Sciatic nerve (tissue), 2 donors: ENCODE measurements at regions not wholly inside any gene's neighbourhood (a gene's known extent, or its start where the extent isn't known, plus 50 kb on each side); places are given as distances from the start of the nearest gene placed in this dataset.
"Not testable (repeated sequence)": the region's sequence is repeated elsewhere in the genome, so short reads cannot be mapped to it uniquely, and the experiment has no call there.

Experiments used
- ATAC-seq: fragments of 200-7000 bp; cut with Tn5 transposase; one replicate; pipeline ENCODE4 v1.9.1; 2020; ENCODE audit warnings: mild to moderate bottlenecking, moderate library complexity
- DNase-seq: peaks from one replicate; pipeline ENCODE4 v3.0.0-alpha.2; 2020; ENCODE audit warnings: low spot score
- intact Hi-C: fragments of 100-400 bp; cut with DNase I; formaldehyde crosslinking; loops from one replicate; pipeline ENCODE4 v1.14.2; 2022
- donor health status: DM: no; HTN: no; CAD: no.
- donor health status: DM: no; HTN: no; CAD: no.

DNA sequence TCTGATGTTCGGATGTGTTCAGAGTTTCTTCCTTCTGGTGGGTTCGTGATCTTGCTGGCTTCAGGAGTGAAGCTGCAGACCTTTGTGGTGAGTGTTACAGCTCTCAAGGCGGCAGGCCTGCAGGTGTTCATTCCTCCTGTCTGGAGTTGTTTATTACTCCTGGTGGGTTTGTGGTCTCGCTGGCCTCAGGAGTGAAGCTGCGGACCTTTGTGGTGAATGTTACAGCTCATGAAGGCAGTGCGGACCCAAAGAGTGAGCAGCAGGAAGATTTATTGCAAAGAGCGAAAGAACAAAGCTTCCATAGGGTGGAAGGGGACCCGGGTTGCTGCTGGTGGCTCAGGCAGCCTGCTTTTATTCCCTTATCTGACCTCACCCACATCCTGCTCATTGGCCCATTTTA, 1226.8 kb upstream of the EPHA6 start:
- ATAC-seq, DNase-seq, intact Hi-C loops: not testable (repeated sequence)

DNA sequence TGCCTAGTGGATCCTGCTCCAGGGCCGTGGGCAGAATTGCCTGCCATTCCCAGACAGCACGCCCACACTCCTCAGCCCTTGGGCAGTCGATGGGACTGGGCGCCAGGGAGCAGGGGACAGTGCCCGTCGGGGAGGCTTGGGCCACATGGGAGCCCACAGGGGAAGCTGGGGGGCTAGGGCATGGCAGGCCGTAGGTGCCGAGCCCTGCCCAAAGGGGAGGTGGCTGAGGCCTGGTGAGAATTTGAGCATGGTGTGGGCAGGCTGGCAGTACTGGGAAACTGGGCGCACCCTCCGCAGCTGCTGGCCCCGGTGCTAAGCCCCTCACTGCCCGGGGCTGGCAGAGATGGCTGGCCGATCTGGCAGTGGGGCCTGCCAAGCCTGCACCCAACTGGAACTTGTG, 1225.9 kb upstream of the EPHA6 start:
- intact Hi-C loops: no loop called here
- ATAC-seq (no peak), DNase-seq (no peak)

DNA sequence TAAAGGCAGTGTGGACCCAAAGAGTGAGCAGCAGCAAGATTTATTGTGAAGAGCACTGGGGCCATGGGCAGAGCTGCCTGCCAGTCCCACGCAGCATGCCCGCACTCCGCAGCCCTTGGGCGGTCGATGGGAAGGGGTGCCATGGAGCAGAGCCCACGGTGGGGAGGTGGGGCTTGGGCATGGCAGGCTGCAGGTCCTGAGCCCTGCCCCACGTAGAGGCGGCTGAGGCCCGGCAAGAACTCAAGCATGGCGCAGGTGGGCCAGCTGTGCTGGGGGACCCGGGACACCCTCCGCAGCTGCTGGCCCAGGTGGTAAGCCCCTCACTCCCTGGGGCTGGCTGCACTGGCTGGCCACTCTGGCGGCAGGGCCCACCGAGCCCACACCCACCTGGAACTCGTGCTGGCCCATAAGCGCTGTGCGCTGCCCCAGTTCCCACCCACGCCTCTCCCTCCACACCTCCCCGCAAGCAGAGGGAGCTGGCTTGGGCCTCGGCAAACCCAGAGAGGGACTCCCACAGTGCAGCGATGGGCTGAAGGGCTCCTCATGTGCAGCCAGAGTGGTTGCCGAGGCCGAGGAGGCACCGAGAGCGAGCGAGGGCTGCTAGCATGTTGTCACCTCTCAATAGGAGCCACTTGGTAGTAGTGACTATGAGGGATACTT, 1218.8 kb upstream of the EPHA6 start:
- ATAC-seq: no peak
- intact Hi-C loops: no loop called here

DNA sequence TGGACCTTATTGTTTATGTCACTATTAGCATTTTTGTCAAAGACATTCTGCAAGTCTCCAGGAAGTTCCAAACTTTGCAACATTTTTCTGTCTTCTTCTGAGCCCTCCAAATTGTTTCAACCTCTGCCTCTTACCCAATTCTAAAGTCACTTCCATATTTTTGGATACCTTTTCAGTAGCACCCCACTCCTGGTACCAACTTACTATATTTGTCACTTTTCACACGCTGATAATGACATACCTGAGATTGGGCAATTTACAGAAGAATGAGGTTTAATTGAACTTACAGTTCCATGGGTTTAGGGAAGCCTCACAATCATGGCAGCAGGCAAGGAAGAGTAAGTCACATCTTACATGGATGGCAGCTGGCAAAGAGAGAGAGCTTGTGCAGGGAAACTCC, 1206.5 kb upstream of the EPHA6 start:
- intact Hi-C loops: no loop called here
- no peak for ATAC-seq

More for the DNA sequence above, 1218.8 kb upstream of the EPHA6 start:
- DNase-seq: no peak

DNA sequence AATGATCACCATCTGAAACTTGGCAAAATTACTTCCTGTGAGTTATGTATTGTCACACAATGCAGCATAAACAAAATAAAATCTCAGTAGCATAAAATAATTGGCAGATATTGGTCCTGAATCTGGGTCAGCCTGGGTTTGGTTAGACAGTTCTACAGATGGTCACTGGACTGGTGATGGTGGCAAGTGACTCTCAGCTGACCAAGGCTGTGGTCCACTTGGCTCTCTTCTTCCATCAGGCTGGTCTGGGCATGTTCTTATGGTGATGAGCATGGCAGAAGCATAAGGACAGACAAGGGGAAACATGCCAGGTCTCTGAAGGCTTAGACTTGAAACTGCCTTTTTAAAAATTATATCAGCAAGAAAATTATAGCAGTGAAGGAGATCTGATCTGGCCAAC, 1205.0 kb upstream of the EPHA6 start:
- no peak for DNase-seq
- intact Hi-C loops: no loop called here
- no peak for ATAC-seq

More for the DNA sequence above, 1206.5 kb upstream of the EPHA6 start:
- DNase-seq: no peak

DNA sequence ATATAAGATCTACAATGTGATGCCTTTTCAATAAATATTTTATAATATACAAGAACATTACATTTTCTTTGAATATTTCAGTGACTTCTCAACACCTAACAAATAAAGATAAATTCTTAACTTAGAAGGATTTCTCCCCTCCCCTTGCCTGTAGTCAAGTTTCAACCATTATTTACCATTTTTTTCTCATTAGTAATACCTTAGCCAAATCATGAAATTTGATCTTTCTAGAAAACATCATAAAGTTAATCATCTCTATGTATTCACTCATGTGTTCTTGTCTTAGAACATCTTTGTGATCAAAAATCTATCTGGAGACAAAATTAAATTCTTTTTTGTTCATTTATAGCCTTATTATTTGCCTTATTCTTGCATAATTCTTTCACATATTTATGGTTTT, 1201.8 kb upstream of the EPHA6 start:
- ATAC-seq (no peak), DNase-seq (no peak)
- intact Hi-C loops: no loop called here

DNA sequence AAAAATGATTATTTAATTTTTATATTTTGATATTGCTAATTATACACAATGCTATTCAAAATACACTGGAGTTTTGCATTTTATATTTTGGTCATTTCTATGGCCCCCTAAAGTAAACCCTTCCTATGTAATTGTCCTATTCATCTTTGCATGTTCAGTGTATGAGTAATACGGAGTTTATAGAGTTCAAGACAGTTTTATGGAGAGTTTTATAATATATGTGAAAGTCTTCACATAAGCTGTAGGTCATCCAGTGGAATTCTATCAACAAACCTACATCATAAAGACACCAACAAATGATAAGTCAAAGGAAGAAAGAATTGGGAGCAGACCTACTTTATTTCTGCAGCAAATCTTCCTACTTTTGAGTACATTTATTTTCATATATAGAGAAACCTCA, 1200.4 kb upstream of the EPHA6 start:
- DNase-seq: no peak
- ATAC-seq: no peak
- intact Hi-C loops: no loop called here

DNA sequence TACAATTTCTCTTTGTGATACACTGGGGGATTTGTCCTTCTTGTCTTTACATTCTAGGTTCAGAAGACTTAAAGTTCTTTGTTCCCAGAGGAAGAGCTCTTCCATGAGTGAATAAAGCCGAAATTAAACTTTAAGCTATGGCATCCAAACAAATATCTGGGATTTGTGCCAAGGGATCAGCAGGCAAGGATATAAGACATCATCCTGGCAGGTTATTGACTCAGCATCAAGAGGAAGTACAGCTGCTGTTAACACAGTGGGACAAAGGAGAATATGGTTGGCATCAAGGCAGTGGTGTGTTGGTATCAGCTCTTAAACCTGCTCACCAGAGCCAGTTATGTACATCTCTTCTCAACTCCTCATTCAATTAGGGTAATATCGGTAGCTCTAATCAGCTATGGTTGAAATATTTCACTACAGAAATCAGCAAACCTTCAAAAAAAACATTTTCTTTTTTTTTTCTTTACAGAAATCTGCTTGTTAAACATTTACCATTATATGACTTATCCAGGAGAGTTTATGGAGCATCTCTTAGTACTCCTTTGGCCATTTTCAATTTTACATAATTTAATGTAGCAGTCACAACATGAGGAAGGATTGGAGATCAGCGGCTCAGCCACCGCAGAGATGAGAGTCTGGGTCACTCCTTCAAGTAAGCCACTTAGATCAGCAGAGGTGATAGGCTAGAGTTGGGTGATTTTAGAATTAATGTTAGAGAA, 1198.6 kb upstream of the EPHA6 start:
- intact Hi-C loops: no loop called here
- DNase-seq (no peak), ATAC-seq (no peak)

DNA sequence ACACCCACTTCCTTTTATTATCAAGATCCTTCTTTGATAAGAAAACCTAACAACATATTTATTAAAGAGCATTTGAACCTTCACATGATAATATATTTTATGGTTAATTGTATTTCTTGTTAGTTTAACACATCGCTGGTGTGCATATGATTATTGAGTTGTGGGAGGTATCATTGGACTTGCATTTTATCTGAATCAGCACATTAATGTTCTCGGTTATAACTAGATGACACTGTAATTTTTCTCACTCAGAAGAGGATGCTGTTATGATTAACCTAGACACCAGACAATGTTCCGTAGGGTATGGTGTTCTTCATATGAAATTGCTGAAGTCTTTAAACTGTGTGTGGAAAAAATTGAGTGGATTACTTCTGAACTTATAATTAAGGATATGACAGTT, 1188.3 kb upstream of the EPHA6 start:
- no peak for ATAC-seq

DNA sequence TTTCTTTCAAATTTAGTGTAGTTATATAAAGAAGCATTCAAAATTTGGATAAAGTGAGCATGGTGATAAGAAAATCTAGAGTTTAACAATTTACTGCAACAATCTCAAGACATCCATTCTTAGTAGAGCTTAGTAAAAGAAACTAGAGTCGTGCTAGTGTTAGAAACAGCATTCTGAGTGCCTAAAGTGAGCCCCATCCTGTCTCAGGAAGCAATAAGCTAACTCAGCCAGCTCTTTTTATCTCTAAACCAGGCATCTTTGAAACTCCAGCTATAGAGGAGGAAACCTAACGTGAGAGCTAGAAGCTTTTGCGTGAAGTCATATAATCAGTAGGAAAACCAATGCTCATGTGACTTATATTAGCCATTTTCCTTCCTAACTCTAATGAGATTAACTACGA, 1187.1 kb upstream of the EPHA6 start:
- ATAC-seq: no peak
- intact Hi-C loops: no loop called here
- no peak for DNase-seq

More for the DNA sequence above, 1188.3 kb upstream of the EPHA6 start:
- intact Hi-C loops: no loop called here
- no peak for DNase-seq

DNA sequence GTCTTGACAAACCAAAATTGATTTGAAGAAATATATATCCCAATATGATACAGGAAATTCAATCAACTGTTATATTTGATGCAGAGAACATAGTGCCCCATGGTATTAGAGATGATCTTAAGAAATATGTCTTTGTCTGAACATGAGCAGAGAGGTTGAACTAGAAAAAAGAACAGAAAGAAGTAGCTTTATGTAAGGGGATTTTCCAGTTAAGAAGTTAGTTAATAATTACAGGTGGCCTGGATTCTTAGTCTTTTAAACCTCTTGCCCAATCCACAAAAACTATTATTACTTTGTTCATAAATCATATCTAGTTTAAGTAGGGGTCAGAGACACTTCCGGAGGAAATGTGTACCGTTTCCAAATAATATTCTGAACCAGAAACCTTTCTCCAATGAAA, 1186.7 kb upstream of the EPHA6 start:
- intact Hi-C loops: no loop called here
- no peak for ATAC-seq
- no peak for DNase-seq

DNA sequence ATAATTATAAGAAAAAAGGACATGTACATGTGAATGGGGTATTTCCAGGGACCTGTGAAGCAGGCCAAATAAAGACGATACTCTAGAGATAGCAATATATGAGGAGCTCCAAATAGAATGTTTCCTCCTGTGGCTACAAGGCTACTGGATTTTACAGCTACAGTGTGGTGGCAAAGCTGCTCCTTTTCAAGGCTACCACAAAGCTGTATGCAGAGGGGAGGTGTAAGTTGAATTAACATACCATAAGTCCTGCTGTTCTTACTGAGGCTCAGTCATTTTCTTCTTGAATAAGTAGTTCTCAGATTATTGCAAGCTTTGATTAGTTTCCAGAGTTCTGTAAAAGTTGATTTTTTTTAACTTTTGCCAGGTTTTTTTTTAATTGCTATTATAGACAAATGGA, 1184.6 kb upstream of the EPHA6 start:
- ATAC-seq (no peak), DNase-seq (no peak)

DNA sequence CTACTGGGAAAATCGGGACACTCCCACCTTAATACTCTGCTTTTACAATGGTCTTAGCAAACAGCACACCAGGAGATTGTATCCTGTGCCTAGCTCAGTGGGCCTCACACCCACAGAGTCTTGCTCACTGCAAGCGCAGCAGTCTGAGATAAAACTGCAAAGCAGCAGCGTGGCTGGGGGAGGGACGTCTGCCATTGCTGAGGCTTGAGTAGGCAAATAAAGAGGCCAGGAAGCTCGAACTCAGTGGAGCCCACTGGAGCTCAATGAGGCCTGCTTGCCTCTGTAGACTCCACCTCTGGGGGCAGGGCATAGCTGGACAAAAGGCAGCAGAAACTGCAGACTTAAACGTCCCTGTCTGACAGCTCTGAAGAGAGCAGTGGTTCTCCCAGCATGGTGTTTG, 1169.1 kb upstream of the EPHA6 start:
- intact Hi-C loops: no loop called here
- DNase-seq (no peak), ATAC-seq (no peak)

More for the DNA sequence above, 1184.6 kb upstream of the EPHA6 start:
- intact Hi-C loops: no loop called here

DNA sequence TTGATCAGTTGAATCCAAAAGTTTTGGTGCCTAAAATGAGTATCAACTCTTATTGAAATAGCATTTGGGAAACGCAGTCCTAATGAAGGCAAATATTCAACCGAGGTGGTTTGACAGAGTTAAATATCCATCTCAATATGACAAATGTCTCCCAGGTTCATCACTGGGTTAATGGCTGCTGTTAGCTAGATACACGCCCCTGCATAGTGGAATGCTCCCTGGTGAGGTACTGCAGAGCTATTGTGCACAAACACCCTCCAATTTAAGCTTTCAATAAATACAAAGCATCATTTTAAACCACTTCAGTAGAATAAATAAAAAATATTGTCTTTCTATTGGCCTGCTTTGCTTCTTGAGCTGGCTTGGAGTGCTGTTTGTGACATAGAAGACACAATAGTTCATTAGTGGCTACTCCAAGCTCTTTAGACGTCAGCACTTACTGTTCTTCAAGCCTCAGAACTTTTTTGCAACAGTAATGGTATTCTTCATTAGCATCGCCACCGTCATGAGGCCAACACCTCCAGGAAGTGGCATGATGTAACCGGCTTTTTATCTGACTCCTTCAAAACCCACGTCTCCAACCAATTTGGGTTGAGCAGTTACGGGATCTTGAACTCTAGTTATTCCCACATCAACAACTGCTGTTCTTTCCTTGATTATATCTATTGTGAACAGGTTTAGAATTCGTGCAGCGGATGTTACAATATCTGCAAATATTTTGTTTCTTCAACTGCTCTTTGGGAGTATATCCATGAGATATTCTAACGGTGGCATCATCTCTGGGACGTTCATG, 1159.6 kb upstream of the EPHA6 start:
- no peak for ATAC-seq
- DNase-seq: no peak
- intact Hi-C loops: no loop called here

DNA sequence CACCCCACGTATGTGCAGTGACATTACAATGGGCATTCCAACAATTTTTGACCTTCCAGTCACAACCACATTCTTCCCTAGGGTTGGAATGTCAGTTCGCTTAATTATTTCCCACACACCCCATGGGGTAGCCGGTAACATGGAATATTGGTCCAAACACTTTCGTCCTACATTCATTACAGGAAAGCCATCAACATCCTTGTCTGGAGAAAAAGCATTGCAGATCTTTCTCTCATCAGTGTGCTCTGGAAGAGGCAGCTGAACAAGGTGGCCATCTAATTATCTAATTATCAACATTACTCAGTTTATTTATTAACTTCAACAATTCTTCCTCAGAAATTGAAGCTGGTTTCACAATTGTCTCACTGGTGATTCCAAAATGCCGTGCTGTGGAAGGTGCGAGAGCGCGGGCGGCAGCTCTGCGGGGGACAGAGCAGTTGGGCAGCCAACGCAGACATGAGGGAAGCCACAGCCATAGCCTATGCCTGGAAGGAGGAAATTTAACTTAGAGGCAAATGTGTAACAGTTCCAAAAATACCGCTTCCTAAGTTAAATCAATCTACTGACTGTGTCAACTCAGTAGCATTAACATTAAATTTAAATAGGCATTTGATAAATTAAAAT, 1158.9 kb upstream of the EPHA6 start:
- DNase-seq (no peak), ATAC-seq (no peak)
- intact Hi-C loops: no loop called here

DNA sequence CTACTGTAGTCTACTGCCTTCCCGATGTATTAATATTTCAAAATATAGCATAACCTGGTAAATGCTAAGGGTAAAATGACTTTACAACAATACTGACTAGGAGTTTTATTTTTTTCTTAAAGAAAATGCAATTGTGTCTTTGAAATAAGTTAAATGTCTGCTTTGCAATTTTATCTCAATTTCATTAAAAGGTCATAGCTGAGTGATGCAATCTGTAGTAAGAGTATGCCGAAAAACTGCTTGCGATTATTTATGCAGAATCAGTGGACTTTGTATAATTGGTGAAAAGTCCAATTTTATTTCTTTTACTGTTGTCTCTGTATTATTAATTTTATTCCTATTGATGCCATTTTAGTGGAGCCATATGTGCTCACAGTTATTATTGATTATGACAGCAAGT, 1143.6 kb upstream of the EPHA6 start:
- intact Hi-C loops: no loop called here
- no peak for DNase-seq
- no peak for ATAC-seq

DNA sequence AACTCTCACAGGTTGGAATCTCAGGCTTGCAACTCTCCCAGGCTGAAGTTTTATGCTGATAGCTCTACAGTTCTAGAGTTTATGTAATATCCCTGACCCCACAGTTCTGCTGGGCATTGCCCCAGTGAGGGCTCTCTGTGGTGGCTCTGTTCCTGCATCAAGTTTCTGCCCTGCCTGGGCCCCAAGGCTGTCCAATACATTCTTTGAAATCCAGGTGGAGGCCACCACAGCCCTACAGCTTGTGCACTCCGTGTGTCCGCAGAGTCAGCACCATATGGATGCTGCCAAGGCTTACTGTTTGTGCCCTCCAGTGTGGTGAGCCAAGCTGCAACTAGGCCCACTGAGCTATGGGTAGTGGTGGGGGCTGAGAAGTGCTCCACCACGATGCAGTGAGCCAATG, 1141.2 kb upstream of the EPHA6 start:
- no peak for ATAC-seq
- intact Hi-C loops: no loop called here
- no peak for DNase-seq

DNA sequence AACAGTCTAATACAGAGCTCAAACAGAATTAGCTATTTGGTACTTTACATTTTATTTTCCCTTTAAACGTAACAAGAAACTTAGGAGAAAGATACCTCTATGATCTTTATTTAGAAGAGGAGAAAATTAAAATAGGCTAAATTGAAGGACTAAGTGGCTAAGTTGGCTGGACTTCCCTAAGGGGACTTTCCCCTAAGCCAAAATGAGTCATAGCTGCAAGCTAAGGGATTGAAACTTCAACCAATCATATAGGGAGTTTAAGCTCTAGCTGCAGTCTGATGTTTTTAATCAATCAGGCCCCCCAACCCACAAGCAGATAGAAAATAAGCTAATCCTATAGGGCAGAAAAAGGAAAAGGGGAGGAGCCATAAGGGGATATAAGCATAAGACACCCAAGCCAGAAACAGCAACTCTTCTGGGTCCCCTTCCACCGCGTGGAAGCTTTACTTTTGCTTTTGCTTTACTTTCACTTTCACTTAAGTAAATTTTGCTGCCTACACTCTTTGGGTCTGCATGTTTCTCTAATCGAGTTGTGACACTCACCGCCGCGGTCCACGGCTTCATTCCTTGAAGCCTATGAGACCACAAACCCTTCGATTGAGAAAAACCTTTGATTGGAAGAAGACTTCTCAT, 1108.5 kb upstream of the EPHA6 start:
- intact Hi-C loops: no loop called here
- no peak for ATAC-seq
- DNase-seq: no peak

DNA sequence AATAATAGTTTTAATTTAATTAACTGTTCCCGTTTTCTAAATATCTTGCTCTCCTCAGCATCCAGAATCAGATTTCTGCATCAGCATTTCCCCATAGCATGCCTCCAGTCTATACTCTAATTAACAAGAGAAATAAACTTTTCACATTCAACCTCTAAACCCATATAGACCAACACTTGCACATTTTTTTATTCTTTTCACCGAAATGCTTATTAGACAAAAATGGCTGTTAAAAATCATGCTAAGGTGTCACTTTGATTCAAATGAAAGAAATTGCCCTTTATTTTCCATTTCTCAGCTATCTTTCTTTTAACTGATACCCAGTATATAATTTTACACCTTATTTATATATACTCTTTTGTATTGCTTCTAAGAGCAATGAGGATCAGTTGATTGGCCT, 1107.1 kb upstream of the EPHA6 start:
- no peak for DNase-seq
- ATAC-seq: no peak
- intact Hi-C loops: no loop called here
